ENCODE measurements at regions not wholly inside any gene's neighbourhood (a gene's known extent, or its start where the extent isn't known, plus 50 kb on each side); places are given as distances from the start of the nearest gene placed in this dataset.

- DNase-seq: no peak
Observed at GRCh38 chr9:86829496-86830046, 117.7 kb downstream of the GAS1 start.

DNA sequence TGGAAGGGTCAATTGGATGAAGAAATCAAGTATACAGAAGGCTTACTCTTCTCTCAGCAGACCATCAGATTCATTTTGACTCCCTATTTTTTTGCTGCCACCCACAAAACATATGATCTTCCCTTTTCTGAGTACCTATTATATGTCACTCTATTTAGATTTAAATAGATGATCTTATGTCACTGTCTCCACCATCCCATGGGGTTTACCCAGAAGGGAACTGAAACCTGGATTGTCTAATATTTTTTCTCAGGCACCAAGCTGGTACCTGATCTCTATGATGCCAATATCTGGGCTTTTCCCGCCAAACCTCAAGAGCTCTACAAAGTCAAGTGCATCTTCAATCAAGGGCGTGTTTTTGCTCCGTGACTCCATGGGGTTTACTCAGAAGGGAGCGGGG, 118.7 kb downstream of the GAS1 start:
- no peak for DNase-seq

- no peak for DNase-seq
Observed at GRCh38 chr9:86827893-86828292, 119.4 kb downstream of the GAS1 start.

- no peak for DNase-seq
Observed at GRCh38 chr9:86825299-86825698, 122.0 kb downstream of the GAS1 start.

DNA sequence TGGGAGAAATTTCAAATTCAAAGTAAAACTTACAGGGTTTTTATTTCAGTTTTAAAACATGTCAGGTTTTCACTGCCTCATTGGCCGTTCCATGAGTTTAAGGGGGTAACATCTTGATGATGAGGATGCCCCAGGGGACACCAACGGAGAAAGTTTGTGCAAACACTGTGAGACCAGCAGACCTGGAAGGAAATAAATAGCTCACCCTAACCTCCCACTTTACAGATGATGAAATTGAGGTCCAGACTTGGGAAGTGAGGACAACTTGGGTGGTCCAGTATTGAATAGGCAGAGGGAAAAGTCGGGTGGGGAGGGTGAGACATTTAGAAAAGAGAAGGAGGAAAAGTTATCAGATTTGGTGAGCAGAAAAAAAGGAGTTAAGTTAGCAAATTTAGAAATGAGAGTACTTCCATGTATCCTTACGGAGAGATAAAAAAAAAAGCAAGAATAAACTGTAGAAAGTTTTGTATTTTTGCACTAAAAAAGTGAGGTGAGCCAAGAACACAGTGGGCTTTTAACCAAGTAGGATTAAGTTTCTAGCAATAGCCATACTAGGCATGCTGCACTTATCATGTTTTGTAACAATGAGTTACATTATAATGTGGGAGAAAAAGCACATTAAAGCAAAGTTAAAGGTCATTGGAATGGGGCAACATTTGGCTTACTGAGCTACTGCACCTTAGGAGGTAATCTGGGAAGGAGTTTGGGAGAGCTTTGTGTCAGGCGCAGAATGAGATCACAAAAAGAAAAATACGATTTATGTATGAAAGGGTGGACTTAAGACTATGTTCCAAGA, 125.1 kb downstream of the GAS1 start:
- no peak for DNase-seq

GRCh38 chr9:86821006-86821845, 126.1 kb downstream of the GAS1 start:
- no peak for DNase-seq

- no peak for DNase-seq
Observed at GRCh38 chr9:86819552-86819951, 127.8 kb downstream of the GAS1 start.

DNA sequence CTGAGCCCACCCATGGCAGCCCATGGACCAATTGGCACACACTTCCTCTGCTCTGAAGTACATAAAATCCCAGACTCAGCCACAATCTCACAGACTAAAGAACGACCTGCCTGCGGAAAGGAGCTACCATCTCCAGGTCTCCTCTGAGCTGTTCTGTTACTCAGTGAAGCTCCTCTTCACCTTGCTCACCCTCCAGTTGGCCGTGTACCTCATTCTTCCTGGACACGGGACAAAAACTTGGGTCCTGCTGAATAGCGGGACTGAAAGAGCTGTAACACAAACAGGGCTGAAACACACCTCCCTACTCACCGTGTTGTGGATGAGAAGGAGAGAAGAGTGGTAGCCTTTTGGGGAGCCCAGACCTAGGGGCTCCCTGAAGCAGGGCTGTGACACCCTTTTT, 128.7 kb downstream of the GAS1 start:
- no peak for DNase-seq

DNA sequence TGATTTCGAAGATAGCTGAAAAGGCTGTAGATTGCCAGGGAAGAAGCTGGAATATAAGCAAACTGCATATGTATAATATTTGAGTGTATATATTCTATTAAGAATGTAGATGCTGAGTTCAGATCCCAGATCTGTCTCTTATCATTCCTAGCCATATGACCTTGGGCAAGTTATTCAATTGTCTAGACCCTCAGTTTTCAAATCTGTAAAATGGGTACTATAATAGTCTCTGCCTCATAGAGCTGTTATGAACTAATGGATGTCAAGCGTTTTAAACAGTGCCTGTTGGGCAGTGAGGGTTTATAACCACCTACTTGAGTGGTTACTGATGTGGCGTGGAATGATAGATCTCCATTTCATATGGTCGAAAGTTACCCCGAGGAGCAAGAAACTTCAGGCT, 130.4 kb downstream of the GAS1 start:
- no peak for DNase-seq

- no peak for DNase-seq
Observed at GRCh38 chr9:86816366-86816765, 130.9 kb downstream of the GAS1 start.

DNA sequence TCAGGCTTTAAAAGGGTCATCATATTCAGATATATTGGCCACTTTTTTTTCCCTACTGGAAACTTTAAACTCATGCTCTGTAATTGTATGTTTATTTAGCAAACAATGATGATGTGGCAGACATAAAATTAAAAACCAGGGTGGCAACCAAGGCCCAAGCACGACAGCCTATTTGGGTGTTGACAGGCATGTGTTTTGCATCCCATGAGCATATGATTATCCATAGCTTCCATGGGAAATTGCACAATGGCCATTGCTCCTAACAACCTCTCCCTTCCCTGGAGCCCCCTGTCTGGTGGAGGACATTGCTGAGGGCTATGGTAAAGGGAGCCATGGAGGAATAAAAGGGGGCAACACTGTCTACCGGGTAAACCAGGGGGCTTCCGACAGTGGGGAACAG, 134.7 kb downstream of the GAS1 start:
- DNase-seq: no peak

DNA sequence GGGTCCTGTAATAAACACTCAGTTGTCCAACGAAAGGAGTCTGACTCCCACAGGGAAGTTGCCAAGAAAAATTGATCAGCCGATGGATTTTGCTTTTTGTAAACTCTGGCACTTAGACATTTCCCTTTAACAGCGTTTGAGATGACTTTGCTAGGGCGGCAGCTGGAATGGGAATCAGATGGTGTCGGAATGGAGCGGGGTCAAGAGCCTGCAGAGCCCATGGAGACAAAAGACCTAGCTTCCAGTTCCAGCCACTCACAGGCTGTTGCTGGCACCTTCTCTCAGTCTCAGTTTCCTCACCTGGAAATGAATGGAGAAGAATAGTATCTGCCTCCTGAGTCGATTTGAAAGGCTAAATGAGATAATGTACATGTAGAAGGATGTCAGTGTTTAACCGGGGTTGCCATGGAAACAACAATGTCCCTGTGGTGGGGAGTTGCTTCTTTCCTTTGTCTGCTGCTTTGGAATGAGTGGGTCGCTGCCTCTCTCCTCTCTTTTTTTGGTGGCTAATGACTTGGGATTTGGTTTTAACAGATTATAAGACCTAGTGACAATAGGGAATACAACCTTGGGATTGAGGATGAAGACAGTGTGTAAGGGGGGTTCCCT, 137.4 kb downstream of the GAS1 start:
- DNase-seq: no peak

GRCh38 chr9:86809151-86809550, 138.2 kb downstream of the GAS1 start:
- DNase-seq: no peak

DNA sequence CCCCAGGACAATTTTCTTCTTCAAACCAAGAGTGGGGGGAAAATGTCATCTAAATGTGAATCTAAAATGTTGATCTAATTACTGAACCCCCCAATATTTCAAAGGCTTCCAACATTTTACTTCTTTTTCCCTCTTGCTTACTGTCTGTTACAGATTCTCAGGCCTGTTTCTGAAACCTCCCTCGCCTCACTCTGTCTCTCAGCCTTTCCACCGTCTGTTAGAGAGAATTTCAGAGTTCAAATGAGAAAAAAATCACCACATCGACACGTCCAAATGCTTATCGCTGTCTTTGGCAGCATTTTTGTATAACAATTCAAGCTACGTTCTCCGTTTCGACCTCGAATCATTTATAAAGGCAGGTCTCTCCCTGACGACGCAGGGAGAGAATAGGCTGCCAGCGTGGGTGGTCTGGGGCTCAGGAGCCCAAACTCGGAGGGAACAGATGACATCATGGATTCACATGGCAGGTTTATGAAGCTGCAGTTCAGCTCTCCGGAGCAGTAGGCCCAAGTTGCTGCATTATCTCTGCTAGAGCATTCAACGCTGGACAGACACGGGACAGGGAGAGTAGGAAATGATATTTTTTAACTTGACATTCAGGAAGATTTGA, 139.8 kb downstream of the GAS1 start:
- no peak for DNase-seq

DNA sequence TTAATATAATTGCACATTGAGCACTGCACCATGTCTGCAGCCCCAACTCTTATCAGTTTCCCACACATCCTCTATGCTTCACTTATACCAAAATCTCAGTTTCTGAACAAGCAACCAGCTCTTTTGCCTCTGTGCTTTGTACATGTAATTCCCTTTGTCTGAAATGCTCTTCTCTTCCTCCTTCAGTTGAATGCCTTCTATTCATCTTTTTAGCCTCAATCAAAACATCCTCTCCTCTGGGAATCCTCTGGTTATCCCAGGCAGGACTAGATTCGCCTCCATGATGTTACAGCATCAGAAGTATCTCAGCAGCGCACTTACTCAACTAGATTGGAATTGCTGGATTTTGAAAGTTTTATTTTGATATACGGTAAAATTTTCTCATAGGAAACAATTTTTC, 143.3 kb downstream of the GAS1 start:
- no peak for DNase-seq

DNA sequence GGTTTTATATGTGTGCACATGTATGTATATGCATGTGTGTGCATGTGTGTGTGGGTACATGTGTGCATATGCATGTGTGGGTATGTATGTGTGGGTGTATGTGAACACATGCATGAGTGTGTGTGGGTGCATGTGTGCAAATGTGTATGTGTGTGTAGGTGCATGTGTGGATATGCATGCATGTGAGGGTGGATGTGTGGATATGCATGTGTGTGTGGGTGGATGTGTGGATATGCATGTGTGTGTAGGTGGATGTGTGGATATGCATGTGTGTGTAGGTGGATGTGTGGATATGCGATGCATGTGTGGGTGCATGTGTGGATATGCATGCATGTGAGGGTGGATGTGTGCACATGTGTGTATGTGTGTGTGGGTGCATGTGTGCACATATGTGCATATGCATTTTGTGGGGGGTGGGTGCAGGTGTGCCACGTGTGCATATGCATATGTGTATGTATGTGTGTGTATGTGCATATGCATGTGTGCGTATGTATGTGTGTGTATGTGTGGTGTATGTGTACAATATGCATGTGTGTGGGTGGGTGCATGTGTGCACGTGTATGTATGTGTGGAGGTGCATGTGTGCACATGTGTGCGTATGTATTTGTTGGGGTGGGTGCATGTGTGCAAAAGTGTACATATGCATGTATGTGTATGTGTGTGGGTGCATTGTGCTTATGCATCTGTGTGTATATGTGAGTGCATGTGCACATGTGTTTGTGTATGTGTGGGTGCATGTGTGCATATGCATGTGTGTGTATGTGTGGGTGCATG, 144.2 kb downstream of the GAS1 start:
- no peak for DNase-seq

GRCh38 chr9:86801246-86801645, 146.1 kb downstream of the GAS1 start:
- DNase-seq: no peak

DNA sequence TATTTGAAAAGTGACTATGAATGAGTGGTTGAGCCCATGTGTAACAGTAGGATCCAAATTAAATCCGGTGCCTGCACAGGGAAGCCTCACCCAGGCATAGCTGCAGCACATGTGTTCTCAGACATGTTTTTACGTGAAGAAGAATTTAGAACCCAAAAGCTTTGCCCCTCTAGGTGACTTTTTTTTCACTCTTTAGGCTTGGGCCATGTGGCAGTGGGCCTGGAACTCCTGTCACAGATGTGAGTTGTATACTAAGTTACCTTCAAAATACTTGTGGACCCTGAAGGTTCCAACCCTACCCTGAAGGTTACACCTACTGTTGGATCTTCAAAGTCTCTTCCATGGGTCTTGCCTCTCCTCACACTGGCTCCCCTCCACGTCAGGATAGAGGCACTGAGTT, 146.6 kb downstream of the GAS1 start:
- no peak for DNase-seq

- no peak for DNase-seq
Observed at GRCh38 chr9:86798966-86799365, 148.3 kb downstream of the GAS1 start.

DNA sequence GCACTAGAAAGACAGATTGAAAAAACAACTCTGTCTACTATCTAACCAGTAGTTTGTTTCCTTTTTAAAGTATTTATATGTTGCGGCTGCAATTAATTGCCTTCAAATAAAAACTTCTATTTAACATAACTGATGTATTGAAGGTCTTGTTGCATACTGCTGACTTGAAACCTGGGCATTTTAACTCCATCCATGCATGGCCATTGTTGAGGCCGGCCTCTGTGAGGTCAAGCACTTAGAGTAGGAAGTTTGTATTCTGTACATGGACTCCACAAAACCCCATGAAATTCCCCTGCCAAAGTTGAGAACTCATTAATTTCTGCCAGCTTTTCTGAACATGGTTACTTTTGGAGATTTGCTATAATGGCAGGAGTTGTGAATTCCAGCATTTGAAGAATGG, 150.6 kb downstream of the GAS1 start:
- no peak for DNase-seq

GRCh38 chr9:86795823-86796553, 151.3 kb downstream of the GAS1 start:
- no peak for DNase-seq

DNA sequence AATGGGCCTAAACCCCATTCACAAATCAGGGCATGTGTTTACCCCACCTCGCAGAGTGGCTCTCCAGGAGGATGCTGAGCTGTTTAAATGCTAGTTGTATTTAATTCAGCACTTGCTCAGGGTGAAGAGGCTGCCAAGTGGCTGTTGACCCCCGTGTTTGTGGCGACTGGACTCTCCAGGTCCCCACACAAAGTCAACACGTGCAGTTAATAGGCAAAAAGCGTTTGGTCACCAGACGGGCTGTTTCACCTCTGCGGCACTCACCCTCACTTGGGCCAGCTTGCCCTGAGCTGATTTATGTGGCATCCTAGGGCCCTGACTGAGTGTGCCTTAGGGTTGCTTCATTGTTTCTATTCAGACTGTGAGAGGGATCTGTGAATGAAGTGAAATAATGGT, 152.3 kb downstream of the GAS1 start:
- no peak for DNase-seq
